Stimulated activated memory B cell treated with anti-CD40 and anti-IgM and Interleukin-4, amounts not matched to agents 10 μg/mL and 1 μg/mL and 100 μg/mL, for 72 hours (primary cell): ENCODE measurements at regions not wholly inside any gene's neighbourhood (a gene's known extent, or its start where the extent isn't known, plus 50 kb on each side); places are given as distances from the start of the nearest gene placed in this dataset.

Experiments used
- ATAC-seq: fragments of 150-1000 bp; cut with Tn5 transposase; 2 replicates; pipeline ENCODE4 v1.10.0; 2021
- H3K27ac Mint-ChIP-seq: one replicate; pipeline ENCODE4 v1.8.0; 2022; ENCODE audit warnings: mild to moderate bottlenecking, mixed read lengths
- H3K27me3 Mint-ChIP-seq: one replicate; pipeline ENCODE4 v1.8.0; 2022; ENCODE audit warnings: mixed read lengths
- H3K36me3 Mint-ChIP-seq: one replicate; pipeline ENCODE4 v1.8.0; 2022; ENCODE audit warnings: mixed read lengths
- H3K4me1 Mint-ChIP-seq: one replicate; pipeline ENCODE4 v1.8.0; 2022; ENCODE audit warnings: mixed read lengths
- H3K4me3 Mint-ChIP-seq: one replicate; pipeline ENCODE4 v1.8.0; 2022; ENCODE audit warnings: mild to moderate bottlenecking, moderate library complexity, mixed read lengths
- H3K9me3 Mint-ChIP-seq: one replicate; pipeline ENCODE4 v1.8.0; 2022; ENCODE audit warnings: mixed read lengths

- no peak overlapping the region for H3K27ac Mint-ChIP-seq
- H3K4me1 Mint-ChIP-seq: no peaks in the 10 kb centered on the region
- peaks cover 41% of the 10 kb centered on the region for H3K27me3 Mint-ChIP-seq
- no peak for ATAC-seq
- H3K4me3 Mint-ChIP-seq: no peak overlapping the region
- peaks cover 7% of the 10 kb centered on the region for H3K9me3 Mint-ChIP-seq
- peaks cover 8% of the 10 kb centered on the region for H3K36me3 Mint-ChIP-seq
These were observed 101.6 kb downstream of the DLL1 start for GRCh38 chr6:170189236-170189635.

GRCh38 chr6:170188571-170189001 is 102.3 kb downstream of the DLL1 start:
- no peak for ATAC-seq
- no peaks in the 10 kb centered on the region for H3K4me1 Mint-ChIP-seq
- no peak overlapping the region for H3K4me3 Mint-ChIP-seq
- peaks cover 35% of the 10 kb centered on the region for H3K27me3 Mint-ChIP-seq
- peaks cover 2% of the 10 kb centered on the region for H3K36me3 Mint-ChIP-seq
- peaks cover 3% of the 10 kb centered on the region for H3K9me3 Mint-ChIP-seq
- no peak overlapping the region for H3K27ac Mint-ChIP-seq

GRCh38 chr6:170187669-170188566 is 103.0 kb downstream of the DLL1 start:
- ATAC-seq: no peak
- Mint-ChIP-seq H3K27ac (no peak overlapping the region), H3K27me3 (peaks cover 30% of the 10 kb centered on the region), H3K4me3 (no peak overlapping the region), H3K36me3 (no peaks in the 10 kb centered on the region), H3K9me3 (peaks cover 5% of the 10 kb centered on the region), H3K4me1 (no peaks in the 10 kb centered on the region)

GRCh38 chr6:170186941-170187668 is 103.8 kb downstream of the DLL1 start:
- Mint-ChIP-seq H3K36me3 (no peaks in the 10 kb centered on the region), H3K27me3 (peaks cover 30% of the 10 kb centered on the region), H3K4me3 (no peak overlapping the region), H3K9me3 (peaks cover 5% of the 10 kb centered on the region), H3K4me1 (no peaks in the 10 kb centered on the region), H3K27ac (no peak overlapping the region)
- no peak for ATAC-seq

GRCh38 chr6:170186006-170186935 is 104.6 kb downstream of the DLL1 start:
- ATAC-seq: no peak

GRCh38 chr6:170185175-170185978 is 105.5 kb downstream of the DLL1 start:
- no peaks in the 10 kb centered on the region for H3K36me3 Mint-ChIP-seq
- ATAC-seq: no peak
- H3K27ac Mint-ChIP-seq: no peak overlapping the region

More at GRCh38 chr6:170186006-170186935, 104.6 kb downstream of the DLL1 start:
- no peak overlapping the region for H3K27ac Mint-ChIP-seq
- H3K27me3 Mint-ChIP-seq: peaks cover 30% of the 10 kb centered on the region
- peaks cover 5% of the 10 kb centered on the region for H3K9me3 Mint-ChIP-seq
- no peak overlapping the region for H3K4me3 Mint-ChIP-seq
- no peaks in the 10 kb centered on the region for H3K36me3 Mint-ChIP-seq
- no peaks in the 10 kb centered on the region for H3K4me1 Mint-ChIP-seq

GRCh38 chr6:170184316-170184715 is 106.6 kb downstream of the DLL1 start:
- no peak overlapping the region for H3K4me3 Mint-ChIP-seq
- ATAC-seq: no peak
- H3K27ac Mint-ChIP-seq: no peak overlapping the region

More at GRCh38 chr6:170185175-170185978, 105.5 kb downstream of the DLL1 start:
- H3K4me1 Mint-ChIP-seq: no peaks in the 10 kb centered on the region
- H3K9me3 Mint-ChIP-seq: peaks cover 5% of the 10 kb centered on the region
- H3K27me3 Mint-ChIP-seq: peaks cover 30% of the 10 kb centered on the region
- H3K4me3 Mint-ChIP-seq: no peak overlapping the region

GRCh38 chr6:170183521-170183920 is 107.4 kb downstream of the DLL1 start:
- H3K4me3 Mint-ChIP-seq: no peak overlapping the region
- peaks cover 12% of the 10 kb centered on the region for H3K27me3 Mint-ChIP-seq
- H3K9me3 Mint-ChIP-seq: peaks cover 5% of the 10 kb centered on the region
- H3K27ac Mint-ChIP-seq: no peak overlapping the region
- H3K36me3 Mint-ChIP-seq: no peaks in the 10 kb centered on the region
- no peaks in the 10 kb centered on the region for H3K4me1 Mint-ChIP-seq
- ATAC-seq: no peak

More at GRCh38 chr6:170184316-170184715, 106.6 kb downstream of the DLL1 start:
- H3K27me3 Mint-ChIP-seq: peaks cover 19% of the 10 kb centered on the region
- peaks cover 5% of the 10 kb centered on the region for H3K9me3 Mint-ChIP-seq
- no peaks in the 10 kb centered on the region for H3K4me1 Mint-ChIP-seq
- no peaks in the 10 kb centered on the region for H3K36me3 Mint-ChIP-seq

- H3K27ac Mint-ChIP-seq: no peak overlapping the region
These were observed 108.1 kb downstream of the DLL1 start for GRCh38 chr6:170182781-170183120.

GRCh38 chr6:170182093-170182780 is 108.6 kb downstream of the DLL1 start:
- ATAC-seq: no peak
- Mint-ChIP-seq H3K27ac (no peak overlapping the region), H3K9me3 (peaks cover 5% of the 10 kb centered on the region), H3K4me3 (no peak overlapping the region), H3K36me3 (no peaks in the 10 kb centered on the region), H3K27me3 (no peaks in the 10 kb centered on the region), H3K4me1 (no peaks in the 10 kb centered on the region)

More at GRCh38 chr6:170182781-170183120, 108.1 kb downstream of the DLL1 start:
- no peak overlapping the region for H3K4me3 Mint-ChIP-seq
- peaks cover 5% of the 10 kb centered on the region for H3K9me3 Mint-ChIP-seq
- H3K36me3 Mint-ChIP-seq: no peaks in the 10 kb centered on the region
- H3K4me1 Mint-ChIP-seq: no peaks in the 10 kb centered on the region
- ATAC-seq: no peak
- H3K27me3 Mint-ChIP-seq: peaks cover 4% of the 10 kb centered on the region

- peaks cover 4% of the 10 kb centered on the region for H3K36me3 Mint-ChIP-seq
- H3K4me1 Mint-ChIP-seq: no peaks in the 10 kb centered on the region
- no peak for ATAC-seq
- H3K9me3 Mint-ChIP-seq: peaks cover 8% of the 10 kb centered on the region
- no peak overlapping the region for H3K4me3 Mint-ChIP-seq
- no peak overlapping the region for H3K27ac Mint-ChIP-seq
- no peaks in the 10 kb centered on the region for H3K27me3 Mint-ChIP-seq
These were observed 109.6 kb downstream of the DLL1 start for GRCh38 chr6:170181338-170181690.

- no peak for ATAC-seq
- H3K27ac Mint-ChIP-seq: no peak overlapping the region
- no peaks in the 10 kb centered on the region for H3K4me1 Mint-ChIP-seq
- no peaks in the 10 kb centered on the region for H3K27me3 Mint-ChIP-seq
- H3K4me3 Mint-ChIP-seq: no peak overlapping the region
- peaks cover 4% of the 10 kb centered on the region for H3K36me3 Mint-ChIP-seq
- H3K9me3 Mint-ChIP-seq: peaks cover 8% of the 10 kb centered on the region
These were observed 110.1 kb downstream of the DLL1 start for GRCh38 chr6:170180671-170181337.

- Mint-ChIP-seq H3K9me3 (peaks cover 8% of the 10 kb centered on the region), H3K27me3 (no peaks in the 10 kb centered on the region), H3K4me1 (no peaks in the 10 kb centered on the region), H3K27ac (no peak overlapping the region), H3K36me3 (peaks cover 4% of the 10 kb centered on the region), H3K4me3 (no peak overlapping the region)
- ATAC-seq: no peak
These were observed 111.1 kb downstream of the DLL1 start for GRCh38 chr6:170179616-170180324.
